Astrocyte of the spinal cord (primary cell): ENCODE measurements at regions not wholly inside any gene's neighbourhood (a gene's known extent, or its start where the extent isn't known, plus 50 kb on each side); places are given as distances from the start of the nearest gene placed in this dataset.

Experiments
- DNase-seq: peaks from one replicate; pipeline ENCODE4 v3.0.0; 2011; ENCODE audit warnings: low read depth, low spot score
- H3K4me3 ChIP-seq: 2 replicates; pipeline ENCODE4 v1.5.1; 2011; ENCODE audit warnings: low read depth, mild to moderate bottlenecking, low read length, moderate library complexity
- in situ Hi-C: cut with HindIII; loops from 2 replicates; pipeline ENCODE4 v1.10.0; 2017; ENCODE audit warnings: low sequenced_read_pairs
- TF ChIP-seq, protein P1 (sequence below): IDR thresholded peaks from 2 replicates; pipeline ENCODE4 v1.5.1; 2012; ENCODE audit warnings: low read depth, mild to moderate bottlenecking, low read length, inconsistent platforms

DNA sequence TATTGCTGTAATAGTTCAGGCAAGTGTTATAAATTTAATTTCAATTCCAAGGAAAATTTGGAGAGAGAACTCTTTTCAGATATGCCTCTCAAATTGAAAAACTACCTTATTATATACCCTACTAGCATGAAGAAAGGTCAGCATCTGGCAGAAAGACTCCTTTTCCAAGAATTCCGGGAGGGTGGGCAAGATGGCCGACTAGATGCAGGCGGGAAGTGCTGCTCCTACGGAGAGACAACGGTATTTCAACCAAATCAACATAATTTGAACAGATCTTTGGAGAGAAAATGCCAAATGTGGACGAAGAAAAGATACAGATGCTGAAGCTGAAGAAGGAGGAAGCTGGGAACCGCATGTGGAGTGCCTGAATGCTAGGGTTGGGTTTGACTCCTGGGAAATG lies 53.8 kb upstream of the INTU start:
- TF ChIP-seq, protein P1, sequence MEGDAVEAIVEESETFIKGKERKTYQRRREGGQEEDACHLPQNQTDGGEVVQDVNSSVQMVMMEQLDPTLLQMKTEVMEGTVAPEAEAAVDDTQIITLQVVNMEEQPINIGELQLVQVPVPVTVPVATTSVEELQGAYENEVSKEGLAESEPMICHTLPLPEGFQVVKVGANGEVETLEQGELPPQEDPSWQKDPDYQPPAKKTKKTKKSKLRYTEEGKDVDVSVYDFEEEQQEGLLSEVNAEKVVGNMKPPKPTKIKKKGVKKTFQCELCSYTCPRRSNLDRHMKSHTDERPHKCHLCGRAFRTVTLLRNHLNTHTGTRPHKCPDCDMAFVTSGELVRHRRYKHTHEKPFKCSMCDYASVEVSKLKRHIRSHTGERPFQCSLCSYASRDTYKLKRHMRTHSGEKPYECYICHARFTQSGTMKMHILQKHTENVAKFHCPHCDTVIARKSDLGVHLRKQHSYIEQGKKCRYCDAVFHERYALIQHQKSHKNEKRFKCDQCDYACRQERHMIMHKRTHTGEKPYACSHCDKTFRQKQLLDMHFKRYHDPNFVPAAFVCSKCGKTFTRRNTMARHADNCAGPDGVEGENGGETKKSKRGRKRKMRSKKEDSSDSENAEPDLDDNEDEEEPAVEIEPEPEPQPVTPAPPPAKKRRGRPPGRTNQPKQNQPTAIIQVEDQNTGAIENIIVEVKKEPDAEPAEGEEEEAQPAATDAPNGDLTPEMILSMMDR = no peak
- H3K4me3 ChIP-seq = no peak overlapping the region
- in situ Hi-C loops = no loop called here
- no peak for DNase-seq

GRCh38 chr4:127579821-127580220 lies 52.9 kb upstream of the INTU start:
- in situ Hi-C loops = no loop called here
- H3K4me3 ChIP-seq = no peak overlapping the region
- TF ChIP-seq, protein P1 = no peak
- DNase-seq = no peak

GRCh38 chr4:127580300-127580699 lies 52.5 kb upstream of the INTU start:
- TF ChIP-seq, protein P1 = no peak
- in situ Hi-C loops = no loop called here

DNA sequence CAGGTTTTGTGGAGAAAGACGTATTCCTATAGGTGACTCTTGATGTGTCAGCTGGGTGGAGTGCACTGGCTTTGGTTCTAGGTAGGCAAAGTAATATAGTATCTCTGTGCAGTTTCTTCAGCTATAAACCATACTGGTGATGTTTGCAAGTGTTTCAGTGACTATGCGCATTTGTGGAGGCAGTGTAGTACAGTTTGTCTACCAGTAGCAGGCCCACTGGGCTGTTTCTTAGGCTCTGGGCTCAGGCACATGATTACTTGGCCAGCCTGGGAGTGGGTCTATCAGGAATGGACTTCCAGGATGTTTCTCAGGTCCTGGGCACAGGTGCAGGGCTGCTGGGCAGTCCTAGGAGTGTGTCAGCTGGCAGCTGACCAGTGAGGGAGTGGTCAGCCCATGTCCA lies 51.9 kb upstream of the INTU start:
- TF ChIP-seq, protein P1 = no peak
- no peak overlapping the region for H3K4me3 ChIP-seq
- DNase-seq = no peak
- in situ Hi-C loops = no loop called here

More at GRCh38 chr4:127580300-127580699, 52.5 kb upstream of the INTU start:
- DNase-seq = no peak
- no peak overlapping the region for H3K4me3 ChIP-seq
